Mucosa of descending colon (tissue), 3 donors: ENCODE measurements at regions not wholly inside any gene's neighbourhood (a gene's known extent, or its start where the extent isn't known, plus 50 kb on each side); places are given as distances from the start of the nearest gene placed in this dataset.

ENCODE experiments used
- ATAC-seq: fragments of 200-7000 bp; cut with Tn5 transposase; one replicate; pipeline ENCODE4 v1.9.1; 2020; ENCODE audit warnings: mild to moderate bottlenecking, moderate library complexity
- DNase-seq, 3 donors: peaks; one replicate each; pipeline ENCODE4 v3.0.0-alpha.2; 2020
- H3K36me3 ChIP-seq: fragments of 200-600 bp; one replicate; pipeline ENCODE4 v1.8.0; 2021; ENCODE audit warnings: low read depth, mild to moderate bottlenecking
- H3K4me1 ChIP-seq: fragments of 200-600 bp; one replicate; pipeline ENCODE4 v1.8.0; 2021; ENCODE audit warnings: low read depth, mild to moderate bottlenecking
- H3K4me3 ChIP-seq: fragments of 200-600 bp; one replicate; pipeline ENCODE4 v1.8.0; 2021; ENCODE audit warnings: mild to moderate bottlenecking
- H3K9me3 ChIP-seq: fragments of 200-600 bp; one replicate; pipeline ENCODE4 v1.8.0; 2021; ENCODE audit warnings: mild to moderate bottlenecking
- CTCF ChIP-seq: fragments of 200-600 bp; IDR thresholded peaks from one replicate; pipeline ENCODE4 v1.8.0; 2022; ENCODE audit warnings: antibody characterized with exemption, mild to moderate bottlenecking
- intact Hi-C, 2 donors: fragments of 100-400 bp; cut with DNase I in 1 of 2; cut with micrococcal nuclease in 1 of 2; formaldehyde crosslinking; loops; one replicate each; pipeline versions ENCODE4 v1.11.0 to v1.11.1; 2022; cut with DNase I, micrococcal nuclease
- donor health status: DM: no; HTN: no; CAD: no; lungs with moderate emphysema.
- donor health status: DM: no; HTN: no; CAD: no.
- donor health status: DM: no; HTN: yes; CAD: no.

- H3K4me1 ChIP-seq: no peaks in the 10 kb centered on the region
- no peak for ATAC-seq
- intact Hi-C loops: no loop called here
- no peak for DNase-seq
- no peaks in the 10 kb centered on the region for H3K9me3 ChIP-seq
- no peak overlapping the region for H3K4me3 ChIP-seq
- H3K36me3 ChIP-seq: no peaks in the 10 kb centered on the region
- TF ChIP-seq CTCF: no peak
These were observed 93.7 kb upstream of the AP1S2 start for GRCh38 chrX:15948318-15948660.

- ATAC-seq: no peak
- Histone ChIP-seq H3K36me3 (no peaks in the 10 kb centered on the region), H3K4me3 (no peak overlapping the region), H3K9me3 (no peaks in the 10 kb centered on the region), H3K4me1 (no peaks in the 10 kb centered on the region)
- intact Hi-C loops: no loop called here
- TF ChIP-seq CTCF: no peak
- no peak for DNase-seq
These were observed 93.2 kb upstream of the AP1S2 start for GRCh38 chrX:15947648-15948317.

- DNase-seq (no peak), ATAC-seq (no peak)
- no peaks in the 10 kb centered on the region for H3K36me3 ChIP-seq
- TF ChIP-seq CTCF: no peak
- intact Hi-C loops: no loop called here
- no peak overlapping the region for H3K4me3 ChIP-seq
- no peaks in the 10 kb centered on the region for H3K4me1 ChIP-seq
- H3K9me3 ChIP-seq: no peaks in the 10 kb centered on the region
These were observed 92.4 kb upstream of the AP1S2 start for GRCh38 chrX:15946783-15947580.

GRCh38 chrX:15943391-15943790 lies 88.8 kb upstream of the AP1S2 start:
- Histone ChIP-seq H3K36me3 (no peaks in the 10 kb centered on the region), H3K4me1 (no peaks in the 10 kb centered on the region), H3K4me3 (no peak overlapping the region), H3K9me3 (no peaks in the 10 kb centered on the region)
- intact Hi-C loops: no loop called here
- ATAC-seq (no peak), DNase-seq (no peak)
- no peak for TF ChIP-seq CTCF

GRCh38 chrX:15942307-15942706 lies 87.7 kb upstream of the AP1S2 start:
- intact Hi-C loops: no loop called here
- no peak for TF ChIP-seq CTCF
- H3K36me3 ChIP-seq: no peaks in the 10 kb centered on the region
- no peak overlapping the region for H3K4me3 ChIP-seq
- H3K4me1 ChIP-seq: no peaks in the 10 kb centered on the region
- ATAC-seq: no peak
- no peaks in the 10 kb centered on the region for H3K9me3 ChIP-seq
- DNase-seq: no peak
